GM18507 (cell line): ENCODE measurements at regions not wholly inside any gene's neighbourhood (a gene's known extent, or its start where the extent isn't known, plus 50 kb on each side); places are given as distances from the start of the nearest gene placed in this dataset.

Source experiments
- DNase-seq: peaks from one replicate; pipeline ENCODE4 v3.0.0; 2011; ENCODE audit warnings: low read depth; ENCODE audit not compliant: insufficient read length; ENCODE audit errors: extremely low spot score
- FAIRE-seq: peaks from 2 replicates; lab custom pipeline; 2011; peaks lifted over from hg19 to GRCh38; lab: Jason Lieb, UNC

DNA sequence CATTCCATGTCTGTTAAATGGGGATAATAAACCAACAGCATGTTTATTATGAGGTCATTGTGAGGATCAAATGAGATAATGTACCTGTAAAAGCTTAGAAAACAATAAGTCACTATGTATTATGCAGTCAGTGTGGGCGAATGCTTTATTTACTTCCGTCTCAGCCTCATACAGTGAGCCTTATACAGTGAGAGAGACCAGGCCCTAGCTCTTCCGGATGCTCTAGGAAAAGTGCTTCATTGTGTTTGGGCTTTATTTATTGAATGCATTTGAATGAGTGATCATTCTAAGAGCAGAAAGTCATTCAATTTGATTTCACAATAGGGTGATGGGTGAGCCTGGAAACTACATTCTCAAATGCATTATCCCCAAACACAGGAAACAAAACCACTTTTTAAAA is 603.9 kb upstream of the FANCL start:
- DNase-seq (no peak), FAIRE-seq (no peak)

DNA sequence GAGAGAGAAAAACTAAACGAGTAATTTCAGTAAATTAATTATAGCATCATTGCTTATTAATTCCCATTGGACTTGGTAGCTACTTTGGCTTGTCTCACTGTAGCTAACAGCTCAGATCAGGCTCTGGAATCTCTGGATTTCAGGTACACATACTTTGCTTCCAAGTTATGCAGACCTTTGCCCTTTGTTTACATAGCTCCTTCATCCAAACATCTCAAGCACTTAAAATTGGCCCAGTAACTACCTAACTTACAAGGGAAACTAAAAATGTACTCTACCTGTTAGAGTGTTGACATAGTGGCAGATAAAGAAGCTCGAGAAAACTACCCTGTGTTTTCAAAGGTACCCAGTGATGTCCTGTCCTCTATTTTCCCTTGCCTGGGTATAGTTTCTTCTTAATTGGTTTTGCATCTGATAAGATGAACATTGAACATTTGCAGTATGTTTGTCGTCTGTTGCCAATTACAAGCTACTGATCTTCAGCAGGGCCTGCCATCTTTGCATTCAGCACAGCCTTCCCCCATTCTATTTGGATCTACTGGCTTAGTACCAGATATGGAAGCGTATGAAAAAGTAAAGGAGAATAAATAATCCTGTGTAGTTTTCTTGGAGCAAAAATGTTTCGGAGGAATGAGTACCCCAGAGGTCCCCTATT is 601.5 kb upstream of the FANCL start:
- DNase-seq (no peak), FAIRE-seq (no peak)

DNA sequence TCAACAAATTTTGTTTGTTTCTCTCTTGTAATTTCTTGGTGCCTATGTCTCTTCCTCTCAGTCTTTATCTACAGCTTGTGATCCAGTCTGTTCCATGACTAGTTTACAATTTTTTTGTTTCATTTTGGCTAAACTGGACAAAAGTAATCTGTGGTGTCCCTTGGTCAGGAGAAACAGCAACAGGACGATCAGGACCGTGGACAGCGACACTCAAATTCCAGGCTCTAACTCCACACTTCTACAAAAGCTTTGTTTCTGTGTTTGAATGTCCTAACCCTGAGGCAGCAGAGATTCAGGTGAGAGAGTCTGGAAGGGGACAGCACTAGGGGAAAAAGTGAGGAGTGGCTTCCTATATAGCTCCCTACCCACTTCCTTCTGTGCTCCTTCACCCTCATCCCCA is 593.3 kb upstream of the FANCL start:
- DNase-seq (no peak), FAIRE-seq (no peak)

DNA sequence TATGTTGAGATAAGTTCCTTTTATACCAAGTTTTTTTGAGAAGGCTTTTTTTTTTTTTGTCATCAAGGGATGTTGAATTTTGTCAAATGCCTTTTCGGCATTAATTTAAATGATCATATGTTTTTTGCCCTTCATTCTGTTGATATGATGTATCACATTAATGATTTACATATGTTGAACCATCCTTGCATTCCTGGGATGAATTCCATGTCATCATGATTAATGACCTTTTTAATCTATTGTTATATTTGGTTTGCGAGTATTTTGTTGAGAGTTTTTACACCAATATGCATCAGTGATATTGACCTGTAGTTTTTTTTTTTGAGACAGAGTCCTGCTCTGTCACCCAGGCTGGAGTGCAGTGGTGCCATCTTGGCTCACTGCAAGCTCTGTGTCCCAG is 585.7 kb upstream of the FANCL start:
- DNase-seq (no peak), FAIRE-seq (no peak)

DNA sequence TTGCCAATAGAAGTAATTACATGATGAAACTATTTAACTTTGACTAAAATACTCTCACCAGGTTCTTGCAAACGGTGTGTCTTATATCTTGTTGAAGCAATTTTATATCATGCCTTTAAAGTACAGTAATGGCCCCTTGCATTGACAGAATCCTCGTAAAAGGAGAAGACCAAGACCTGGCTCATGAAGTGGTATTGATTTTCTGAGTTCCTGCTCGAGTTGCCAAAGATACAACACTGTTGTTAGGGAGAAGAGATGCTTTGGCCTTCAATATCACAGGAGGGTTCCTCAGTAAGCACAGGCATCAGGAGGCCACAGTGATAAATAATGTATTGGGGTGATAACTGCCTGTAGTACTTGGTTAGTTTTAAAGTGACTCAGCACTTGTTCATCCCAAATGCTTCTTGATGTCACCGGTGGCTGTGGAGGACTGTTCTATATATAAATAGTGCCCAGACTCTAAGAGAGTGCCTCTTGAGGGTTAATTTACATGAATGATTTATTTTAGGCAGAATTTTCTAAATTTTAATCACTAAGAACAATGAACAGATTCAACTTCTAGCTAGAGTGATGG is 571.7 kb upstream of the FANCL start:
- no peak for FAIRE-seq
- DNase-seq: no peak

DNA sequence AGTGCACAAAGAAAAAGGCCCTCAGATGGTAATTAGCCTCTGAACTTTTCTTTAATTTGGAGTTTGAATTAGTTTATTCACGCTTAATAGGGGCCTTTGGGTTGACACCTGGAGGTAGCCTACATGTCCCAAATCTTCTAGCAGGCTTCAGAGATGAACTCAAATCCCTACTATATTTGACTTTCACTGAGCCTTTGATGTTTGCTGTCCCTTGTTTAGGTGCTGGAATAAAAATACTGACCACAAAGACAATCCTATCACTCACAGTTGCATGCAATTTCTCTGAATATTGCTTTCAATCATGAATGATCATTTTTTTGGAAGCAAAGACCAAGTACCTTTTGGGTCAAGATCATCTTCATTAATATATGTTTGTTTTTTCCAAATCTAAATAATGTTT is 564.0 kb upstream of the FANCL start:
- FAIRE-seq (no peak), DNase-seq (no peak)

DNA sequence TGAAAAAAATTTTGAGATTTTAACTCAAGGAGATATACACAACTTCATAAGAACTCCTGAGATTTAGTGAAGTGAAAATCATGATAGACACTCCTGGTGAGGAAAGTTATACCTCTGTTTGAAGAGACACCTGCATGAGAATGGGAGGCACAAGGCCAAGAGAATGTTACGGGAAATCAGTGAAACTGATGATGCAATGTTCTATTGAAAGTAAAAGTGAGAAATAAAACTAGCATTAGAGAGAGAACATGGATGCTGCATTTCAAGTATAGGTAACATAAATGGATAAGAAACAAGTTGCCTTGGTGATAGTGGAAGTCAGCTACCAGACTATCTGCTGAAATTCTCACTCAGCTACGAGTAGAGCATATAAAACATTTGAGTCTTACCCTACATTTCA is 562.1 kb upstream of the FANCL start:
- FAIRE-seq (no peak), DNase-seq (no peak)

DNA sequence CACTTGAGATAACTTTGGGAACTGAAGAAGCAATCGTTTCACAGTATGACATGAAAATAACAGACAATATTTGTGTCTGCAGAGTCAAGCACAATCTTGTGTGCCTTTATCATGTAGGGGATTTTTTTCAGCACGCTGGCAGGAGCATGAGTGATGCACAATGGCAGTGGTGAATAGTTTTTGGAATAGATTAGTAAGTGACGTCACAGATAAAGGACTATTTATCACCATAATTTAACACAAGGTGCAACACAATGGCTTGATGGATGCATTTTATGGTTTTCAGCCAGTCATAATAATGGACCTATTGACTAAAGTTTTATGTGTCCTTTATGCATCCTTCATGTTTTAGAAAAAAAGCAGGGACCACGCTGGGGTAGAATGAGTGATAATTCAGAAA is 559.8 kb upstream of the FANCL start:
- DNase-seq (no peak), FAIRE-seq (no peak)

DNA sequence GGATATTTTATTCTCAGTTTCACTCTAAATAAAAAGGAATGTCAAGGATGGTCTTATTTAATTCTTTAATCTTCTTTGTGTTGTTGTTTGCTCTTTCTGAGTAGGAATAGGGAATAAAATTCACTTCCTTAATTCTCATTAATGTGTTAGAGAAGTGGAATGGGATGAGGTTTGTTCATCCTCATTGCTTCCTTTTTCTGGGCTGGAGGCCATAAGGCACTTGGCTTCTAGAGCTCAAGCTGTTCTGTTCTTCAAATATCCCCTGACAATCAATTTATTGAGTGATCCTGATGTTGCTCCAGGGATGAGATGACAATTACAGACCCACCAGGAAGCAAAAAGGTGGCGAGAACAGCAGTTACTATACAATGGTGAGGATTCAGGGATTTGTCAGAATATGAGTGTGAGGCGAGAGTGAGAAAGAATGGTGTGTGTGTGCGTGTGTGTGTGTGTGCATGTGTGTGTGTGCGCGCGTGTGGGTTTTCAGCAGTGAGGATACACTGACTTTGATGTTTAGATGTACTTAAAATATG is 557.6 kb upstream of the FANCL start:
- no peak for FAIRE-seq
- no peak for DNase-seq

DNA sequence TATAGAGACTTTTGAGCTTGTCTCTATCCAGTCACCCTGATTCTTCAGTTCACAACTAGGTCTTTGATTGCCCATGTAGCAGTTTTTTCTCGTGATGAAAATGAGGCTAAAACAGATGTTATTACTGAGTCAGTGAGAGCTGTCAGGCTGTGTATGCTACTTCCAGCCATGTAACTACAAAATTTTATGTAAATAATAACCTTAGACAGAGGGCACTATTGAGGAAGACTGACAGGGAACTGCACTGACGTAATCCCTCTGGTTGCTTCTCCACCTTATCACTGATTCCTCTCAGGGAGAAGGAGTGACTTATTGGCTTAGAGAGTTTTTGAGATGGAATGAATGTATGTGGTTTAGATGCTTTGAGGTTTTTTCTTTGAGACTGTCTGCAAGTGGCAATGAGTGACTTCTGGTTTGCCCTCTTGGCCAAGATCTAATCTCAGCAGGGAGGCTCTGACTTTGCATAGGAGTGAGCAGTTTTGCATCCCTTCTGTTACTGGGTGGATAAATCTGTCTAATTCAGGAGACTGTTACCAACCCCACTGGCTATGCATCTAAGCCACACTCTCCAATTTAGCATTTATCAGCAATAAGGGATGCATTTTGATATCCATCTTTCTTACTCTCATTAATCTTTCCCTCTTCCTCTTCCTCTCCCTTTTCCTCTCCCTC is 555.2 kb upstream of the FANCL start:
- FAIRE-seq (no peak), DNase-seq (no peak)

DNA sequence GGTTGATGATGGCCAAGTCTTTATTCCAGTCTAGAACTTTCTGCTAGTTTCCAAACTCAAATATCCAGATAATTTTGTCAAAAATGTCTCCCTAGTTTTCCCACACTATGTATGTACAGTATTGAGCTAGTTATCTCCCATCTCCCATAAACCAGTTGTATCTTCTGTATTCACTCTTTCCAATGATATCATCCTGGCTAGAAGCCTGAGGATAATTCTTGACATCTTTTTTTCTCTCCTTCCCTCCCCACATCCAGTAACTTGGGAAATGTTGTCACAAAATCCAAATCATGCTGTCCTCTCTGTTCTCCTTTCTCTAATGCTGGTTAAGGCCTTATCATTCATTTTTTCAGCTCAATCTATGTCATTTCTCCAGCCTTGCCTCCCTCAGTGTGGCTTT is 553.8 kb upstream of the FANCL start:
- DNase-seq (no peak), FAIRE-seq (no peak)

DNA sequence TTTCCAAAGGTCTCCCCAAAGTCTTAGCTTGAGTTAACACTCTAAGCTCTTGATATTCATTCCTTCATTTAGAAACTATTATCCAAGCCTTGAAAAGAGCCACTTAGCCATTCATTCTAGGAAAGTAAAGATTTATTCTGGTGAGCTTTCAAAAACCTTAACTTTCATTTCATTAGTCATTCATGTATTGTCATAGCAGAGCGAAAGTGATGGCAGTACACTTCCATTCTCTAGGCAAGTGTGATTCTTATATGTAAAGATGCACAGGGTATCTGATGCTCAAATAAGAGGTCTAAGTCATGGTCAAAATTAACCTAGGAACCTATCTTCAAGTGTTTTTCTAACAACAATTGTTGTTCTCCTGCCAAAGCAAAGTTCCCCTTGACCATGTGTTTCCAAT is 553.0 kb upstream of the FANCL start:
- FAIRE-seq (no peak), DNase-seq (no peak)

DNA sequence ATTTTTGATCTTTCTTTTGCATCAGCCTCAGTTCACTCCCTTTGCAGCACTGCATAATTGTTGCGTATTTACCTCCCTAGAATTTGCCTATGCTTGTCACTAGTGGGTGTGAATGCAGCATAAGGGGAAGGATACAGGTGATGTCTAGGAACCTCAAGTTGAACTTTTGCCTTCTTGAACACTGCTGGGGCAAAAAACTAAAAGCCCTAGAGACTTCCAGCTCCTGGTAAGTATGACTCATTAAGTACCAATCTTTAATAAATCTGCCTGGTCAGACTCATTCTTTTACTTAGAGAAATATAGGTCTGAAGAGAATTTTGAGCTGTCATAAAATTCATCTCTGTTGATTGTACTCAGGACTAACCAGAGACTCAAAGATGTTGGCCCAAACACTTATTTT is 547.3 kb upstream of the FANCL start:
- FAIRE-seq: no peak
- no peak for DNase-seq

DNA sequence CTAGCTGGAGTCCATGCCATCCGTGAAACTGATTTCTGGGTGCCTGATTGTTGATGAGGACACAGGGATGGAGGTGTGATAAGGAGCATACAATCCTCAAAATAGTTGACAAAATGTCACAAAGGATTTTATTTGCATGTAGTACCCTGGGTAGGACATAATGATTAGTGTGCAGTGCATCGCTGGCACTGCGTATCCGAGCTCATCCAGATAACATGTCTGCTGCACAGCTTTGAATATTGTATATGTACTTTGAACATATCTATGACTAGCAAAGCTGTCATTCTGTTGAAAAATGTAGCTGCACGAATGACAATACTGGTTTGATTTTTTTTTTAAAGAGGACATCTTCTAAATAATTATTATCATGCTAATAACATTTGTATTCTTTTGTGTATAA is 529.7 kb upstream of the FANCL start:
- no peak for FAIRE-seq
- DNase-seq: no peak

DNA sequence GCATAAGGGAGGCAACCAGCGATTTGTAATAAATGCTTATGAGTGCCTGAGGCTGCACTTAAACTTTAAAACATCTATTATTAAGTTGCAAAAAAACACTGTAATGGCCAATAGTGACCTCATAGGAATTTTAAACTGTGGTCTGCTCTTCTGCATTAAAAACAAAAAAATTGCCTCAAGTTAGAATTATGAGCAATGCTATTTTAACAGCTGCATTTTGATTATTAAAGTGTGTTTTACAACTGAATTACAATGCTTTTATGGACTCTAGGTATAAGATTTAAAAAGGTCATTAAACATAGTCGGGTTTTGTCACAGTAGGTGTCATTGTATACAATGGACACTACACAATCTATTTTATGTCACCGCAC is 528.7 kb upstream of the FANCL start:
- DNase-seq: no peak
- no peak for FAIRE-seq

DNA sequence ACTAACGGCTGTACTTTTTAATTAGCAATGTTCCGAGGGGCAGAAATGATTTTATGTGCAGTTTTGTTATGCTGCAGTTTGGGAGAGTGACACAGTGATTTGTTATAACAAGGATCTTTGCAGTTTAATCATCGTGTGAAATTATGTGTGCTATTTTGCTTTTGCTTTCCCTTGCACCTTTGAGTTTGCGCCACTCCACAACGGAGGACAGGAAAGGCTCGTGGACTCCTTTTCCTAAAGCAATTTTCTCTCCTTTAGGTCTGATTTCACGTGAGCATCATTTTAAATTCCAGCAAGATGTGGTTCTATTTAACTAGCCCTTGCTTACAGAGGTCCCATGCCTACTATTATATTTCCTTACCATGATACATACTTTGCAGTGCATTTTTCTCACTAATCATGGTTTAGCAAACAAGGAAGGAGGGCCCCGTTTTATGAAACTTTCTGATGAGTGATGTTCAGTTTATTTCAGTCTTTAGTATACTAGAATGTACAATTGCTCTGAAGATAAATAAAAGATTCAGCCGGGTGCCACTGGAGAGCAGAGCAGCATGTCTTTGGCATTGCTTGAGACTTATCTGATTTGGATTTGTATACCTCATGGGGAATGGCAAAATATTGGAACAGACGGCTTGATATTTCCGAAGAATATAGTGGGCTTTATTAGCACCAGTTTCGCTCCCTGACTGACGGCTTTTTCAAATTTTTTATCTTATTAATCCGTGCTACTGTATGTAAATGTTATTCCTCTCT is 528.2 kb upstream of the FANCL start:
- FAIRE-seq: no peak
- no peak for DNase-seq

DNA sequence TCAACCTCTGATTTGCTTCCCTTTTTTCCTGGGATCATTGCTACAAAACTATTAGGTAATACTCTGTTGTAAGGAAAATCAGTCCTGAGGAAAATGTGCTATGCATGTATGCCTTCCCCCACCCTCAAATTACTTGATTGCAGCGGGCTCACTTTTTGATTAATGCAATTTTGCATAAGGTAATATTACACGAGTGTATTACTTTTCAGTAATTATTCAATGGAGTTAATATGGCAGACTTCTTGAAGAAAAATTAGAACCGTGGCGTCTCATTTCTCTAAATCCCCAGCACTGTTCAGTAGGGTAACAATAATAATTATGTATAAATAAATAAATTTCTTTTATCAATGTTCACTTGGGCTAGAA is 527.6 kb upstream of the FANCL start:
- no peak for FAIRE-seq

DNA sequence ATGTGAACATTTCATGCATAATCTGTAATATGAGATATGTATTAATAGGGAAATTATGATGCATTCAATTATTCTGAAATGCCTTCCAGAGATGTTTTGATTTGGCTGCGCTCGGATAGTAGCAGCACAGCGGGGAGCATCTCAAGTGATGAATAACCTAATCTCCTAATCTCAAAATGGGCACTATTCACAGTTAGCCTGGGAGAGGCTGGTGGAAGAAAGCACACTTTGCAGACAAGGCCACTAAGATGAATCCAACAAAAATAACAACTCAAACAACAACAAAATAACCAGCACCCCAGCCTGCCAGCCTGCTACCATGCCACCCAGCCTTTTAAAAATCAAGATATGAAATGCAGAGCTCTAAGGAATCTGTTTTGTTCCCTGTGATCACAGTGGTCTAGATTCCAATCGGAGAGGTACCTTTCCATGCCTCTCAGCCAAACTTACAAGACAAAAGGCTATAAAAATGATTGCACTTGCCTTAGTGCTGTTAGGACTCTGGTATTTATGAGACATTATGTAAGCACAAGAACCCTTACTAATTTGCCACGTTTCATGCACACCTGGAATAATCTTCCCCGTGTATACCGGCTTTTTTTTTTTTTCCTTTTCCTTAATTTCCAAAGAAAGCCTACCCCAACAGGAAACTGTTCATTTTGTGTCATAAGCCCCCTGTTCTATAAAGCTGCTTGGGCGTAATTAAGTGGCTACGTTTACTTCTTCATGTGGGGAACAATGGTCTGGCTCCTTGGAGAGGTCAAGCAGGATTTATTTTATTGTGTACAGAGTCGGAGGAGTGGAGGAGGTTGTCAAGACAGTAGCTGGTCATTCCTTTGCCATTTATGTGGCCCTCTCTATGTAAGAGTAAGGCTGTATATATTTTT is 526.9 kb upstream of the FANCL start:
- FAIRE-seq (no peak), DNase-seq (no peak)

More for the DNA sequence above, 527.6 kb upstream of the FANCL start:
- no peak for DNase-seq

DNA sequence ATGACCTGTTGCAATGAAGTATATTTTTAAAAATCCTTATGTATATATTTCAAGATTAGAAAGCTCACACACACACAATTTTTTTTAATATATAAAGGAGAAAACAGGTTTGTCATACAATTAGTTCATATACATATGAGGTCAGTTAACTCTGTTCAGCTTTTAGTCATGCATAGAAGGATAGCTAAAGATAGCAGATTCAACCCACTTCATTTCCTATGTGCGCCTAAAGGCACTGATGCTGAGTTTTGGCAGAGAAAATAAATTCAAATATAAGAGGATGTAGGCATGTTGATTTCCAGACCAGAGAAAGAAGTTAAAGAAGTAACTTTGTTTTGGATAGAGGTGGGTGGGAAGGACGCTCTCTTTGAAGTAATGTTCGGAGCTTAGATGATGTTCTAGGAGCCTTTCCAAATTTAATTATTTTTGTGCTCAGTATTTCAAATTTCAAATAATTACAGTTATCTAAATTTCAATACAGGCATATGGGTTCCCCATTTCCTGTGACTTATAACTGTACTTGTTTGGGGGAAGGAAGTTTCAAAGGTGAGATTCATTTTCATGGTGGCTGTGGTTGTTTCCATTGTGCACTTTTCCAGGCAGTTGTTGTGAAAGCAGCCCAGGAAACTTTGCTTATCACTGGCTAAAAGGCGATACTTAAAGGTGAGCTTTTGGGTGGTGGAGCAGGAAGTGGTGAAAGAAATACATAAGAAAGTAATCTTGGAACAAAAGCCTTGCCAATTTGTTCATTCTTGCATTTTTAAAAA is 523.4 kb upstream of the FANCL start:
- FAIRE-seq (no peak), DNase-seq (no peak)
